Esophagus mucosa (tissue), 1 donor: ENCODE measurements at regions not wholly inside any gene's neighbourhood (a gene's known extent, or its start where the extent isn't known, plus 50 kb on each side); places are given as distances from the start of the nearest gene placed in this dataset.

Experiments used
- ATAC-seq: fragments of 200-7000 bp; cut with Tn5 transposase; one replicate; pipeline ENCODE4 v1.9.1; 2020
- donor health status: DM: yes; HTN: yes; CAD: no.

DNA sequence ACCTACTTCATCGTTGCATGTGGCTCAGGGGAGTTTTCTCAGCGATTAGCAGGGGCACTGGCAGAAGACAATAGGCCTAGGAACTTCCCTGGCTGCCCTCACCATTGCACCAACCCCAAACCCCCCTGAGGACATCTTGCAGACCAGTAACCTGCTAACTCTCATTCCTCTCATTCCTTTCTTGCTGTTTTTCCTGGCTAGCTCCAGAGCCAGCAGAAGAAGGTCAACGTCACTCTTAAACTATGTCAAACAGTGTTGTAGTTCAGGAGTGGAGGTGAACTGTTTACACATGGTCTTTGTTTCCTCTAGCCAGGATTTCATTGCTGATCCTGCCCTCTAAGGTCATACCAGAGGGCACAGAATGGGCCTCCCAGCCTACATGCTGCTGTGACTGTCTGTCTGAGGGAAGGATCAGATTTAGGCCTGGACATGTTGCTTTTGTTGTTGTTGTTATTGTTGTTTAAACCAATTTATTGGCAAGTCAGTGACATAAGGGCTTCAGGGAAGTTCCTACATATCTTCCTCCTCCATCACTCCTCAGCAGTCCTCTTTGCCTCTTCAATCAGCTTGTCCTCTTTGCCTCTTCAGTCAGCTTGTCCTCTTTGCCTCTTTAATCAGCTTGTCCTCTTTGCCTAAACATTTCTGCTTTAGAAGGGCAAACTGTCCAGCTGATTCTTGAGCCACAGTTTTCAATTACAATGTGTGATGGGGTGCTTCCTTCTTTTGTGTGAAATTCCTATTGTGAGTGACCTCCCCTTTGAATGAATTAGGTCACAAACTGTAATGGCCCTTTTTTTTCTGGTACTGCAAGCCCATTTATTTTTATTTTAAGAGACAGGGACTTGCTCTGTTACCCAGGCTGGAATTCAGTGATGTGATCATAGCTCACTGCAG, 471.9 kb upstream of the TNP1 start:
- peak; percentile 44 for ATAC-seq

DNA sequence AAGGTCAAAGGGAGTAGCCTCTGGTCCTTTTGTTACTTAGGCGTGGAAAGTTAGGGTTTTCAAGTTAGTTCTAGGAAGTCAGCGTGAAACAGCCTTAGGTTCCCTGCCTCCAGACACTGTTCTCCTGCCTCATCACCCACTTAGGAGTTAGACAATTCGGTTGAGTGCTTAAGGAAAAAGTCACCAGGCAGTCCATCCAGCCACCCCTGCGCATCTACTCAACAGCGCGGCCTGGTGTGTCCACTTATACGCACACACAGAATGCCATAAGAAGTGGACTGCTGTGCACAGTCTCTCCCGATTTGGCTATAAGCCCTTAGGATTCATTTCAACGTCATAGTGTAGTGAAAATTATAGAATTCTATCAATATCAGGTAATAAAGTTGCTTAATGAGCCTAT, 470.8 kb upstream of the TNP1 start:
- no peak for ATAC-seq

- ATAC-seq, result no peak
These were observed 469.2 kb upstream of the TNP1 start for GRCh38 chr2:217329023-217329431.

- ATAC-seq, result no peak
These were observed 468.7 kb upstream of the TNP1 start for GRCh38 chr2:217328622-217328978.

- no peak for ATAC-seq
These were observed 468.2 kb upstream of the TNP1 start for GRCh38 chr2:217327953-217328621.

DNA sequence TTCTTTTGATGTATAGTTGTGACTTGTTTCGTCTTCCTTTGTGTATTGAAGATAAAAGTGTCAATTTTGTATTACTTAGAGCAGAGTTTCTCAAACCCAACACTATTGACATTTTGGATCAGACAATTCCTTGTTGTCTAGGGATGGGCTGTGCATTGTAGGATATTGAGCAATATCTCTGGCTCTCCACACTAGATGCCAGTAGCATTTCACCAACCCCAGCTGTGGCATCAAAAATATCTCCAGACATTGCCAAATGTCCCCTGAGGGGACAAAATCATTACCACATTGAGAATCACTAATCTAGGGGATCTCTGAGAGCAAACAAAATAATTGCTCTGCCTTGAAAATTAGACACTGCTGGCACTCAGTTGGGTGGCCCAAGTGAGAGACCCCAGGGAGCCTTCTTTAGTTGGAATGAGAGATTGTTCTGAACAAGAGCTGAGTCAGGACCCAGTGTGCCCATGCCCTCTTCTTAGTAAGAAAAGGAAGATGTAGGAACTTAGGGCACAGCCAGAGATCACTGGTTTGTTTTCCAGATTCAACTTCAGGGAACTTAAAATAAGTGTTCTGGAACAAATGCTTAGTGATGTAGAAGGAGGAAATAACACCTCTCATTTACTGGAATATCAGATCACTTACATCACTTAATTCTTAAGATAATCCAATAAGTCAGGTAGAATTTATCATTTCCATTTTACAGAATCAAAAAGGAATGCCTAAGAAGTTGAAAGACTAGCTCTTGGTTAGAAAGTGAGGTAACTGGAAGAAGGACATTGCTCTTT, 466.6 kb upstream of the TNP1 start:
- ATAC-seq, result no peak

- ATAC-seq, result no peak
These were observed 466.0 kb upstream of the TNP1 start for GRCh38 chr2:217325816-217326215.

DNA sequence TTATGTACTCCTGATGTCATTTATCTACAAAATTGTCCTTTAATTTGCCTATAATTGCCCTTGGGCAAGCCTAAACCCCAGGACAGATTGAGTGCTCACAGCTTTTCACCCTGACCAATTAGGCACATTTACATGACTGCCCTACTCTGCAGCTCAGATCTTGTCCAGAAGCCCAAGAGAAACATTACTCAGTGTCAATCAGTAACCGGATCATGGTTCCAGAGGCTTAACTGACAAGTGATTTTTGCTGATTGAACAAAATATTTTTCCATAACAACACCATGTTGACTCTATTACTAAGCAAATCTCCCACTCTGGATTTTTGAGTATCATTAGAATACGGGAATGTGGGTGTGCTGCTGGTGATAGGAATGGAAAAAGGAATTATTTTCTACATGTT, 465.4 kb upstream of the TNP1 start:
- ATAC-seq, result no peak

GRCh38 chr2:217316743-217317142, 456.9 kb upstream of the TNP1 start:
- ATAC-seq, result no peak

DNA sequence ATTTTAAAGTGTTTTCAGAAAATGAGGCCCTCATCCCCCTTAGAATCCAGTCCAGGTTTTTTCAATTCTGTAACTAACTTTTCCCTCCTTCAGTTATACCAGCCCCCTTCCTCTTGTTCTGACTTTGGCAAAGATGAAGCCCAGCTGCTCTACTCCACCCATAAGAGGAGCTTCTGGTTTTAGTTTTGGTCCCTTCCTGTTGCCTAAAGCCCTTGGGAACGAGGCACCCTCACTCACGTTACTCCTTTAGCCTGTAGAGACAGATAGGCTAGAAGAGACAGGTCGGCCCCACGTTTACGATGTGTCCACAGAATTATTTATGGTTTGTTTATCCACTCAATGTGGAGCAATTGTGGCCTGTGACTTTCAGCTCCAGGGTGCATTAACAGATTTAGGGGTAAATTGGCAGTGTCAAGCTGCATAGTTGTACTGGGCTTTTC, 454.2 kb upstream of the TNP1 start:
- ATAC-seq, result no peak

- ATAC-seq, result peak; percentile 47
These were observed 453.5 kb upstream of the TNP1 start for GRCh38 chr2:217313386-217313785.

GRCh38 chr2:217309056-217309455, 449.2 kb upstream of the TNP1 start:
- no peak for ATAC-seq

DNA sequence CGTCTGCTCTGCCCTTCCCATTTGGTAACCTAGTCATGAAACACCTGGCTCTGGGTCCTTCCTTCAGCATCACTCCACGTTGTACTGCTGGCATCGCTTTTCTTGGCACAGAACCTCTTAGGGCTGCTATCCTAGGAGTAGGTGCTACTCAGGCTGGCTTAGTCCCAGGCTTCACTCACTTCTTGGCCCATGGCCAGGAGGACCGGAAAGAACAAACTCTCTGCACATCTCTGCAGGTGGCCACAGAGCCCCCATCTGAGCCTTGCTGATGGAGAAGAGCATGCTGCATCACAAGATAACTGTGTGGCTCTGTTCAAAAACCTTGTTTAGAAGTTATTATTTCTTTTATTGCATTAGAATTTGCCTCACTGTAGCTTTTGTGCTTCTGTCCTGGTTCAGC, 447.2 kb upstream of the TNP1 start:
- no peak for ATAC-seq

- no peak for ATAC-seq
These were observed 446.0 kb upstream of the TNP1 start for GRCh38 chr2:217305882-217306281.

DNA sequence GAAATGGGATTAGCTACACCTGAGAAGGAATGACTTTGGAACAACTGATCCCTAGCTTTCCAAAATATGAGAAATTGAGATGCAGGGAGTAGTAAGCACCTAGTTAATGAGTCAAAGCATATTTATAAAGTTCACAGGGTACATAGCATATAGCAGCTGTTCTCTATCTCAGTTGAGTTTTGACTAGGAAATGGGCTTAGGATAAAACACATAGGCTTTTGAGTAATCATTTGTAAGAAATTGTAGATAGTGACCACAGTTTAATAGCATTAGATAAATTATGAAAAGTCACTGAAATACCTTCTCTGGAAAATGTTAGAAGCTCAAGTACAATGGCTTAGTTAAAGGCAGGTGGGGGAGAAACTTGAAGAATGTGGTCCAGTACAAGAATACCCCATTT, 444.7 kb upstream of the TNP1 start:
- no peak for ATAC-seq

GRCh38 chr2:217302856-217303255, 443.0 kb upstream of the TNP1 start:
- ATAC-seq, result no peak

DNA sequence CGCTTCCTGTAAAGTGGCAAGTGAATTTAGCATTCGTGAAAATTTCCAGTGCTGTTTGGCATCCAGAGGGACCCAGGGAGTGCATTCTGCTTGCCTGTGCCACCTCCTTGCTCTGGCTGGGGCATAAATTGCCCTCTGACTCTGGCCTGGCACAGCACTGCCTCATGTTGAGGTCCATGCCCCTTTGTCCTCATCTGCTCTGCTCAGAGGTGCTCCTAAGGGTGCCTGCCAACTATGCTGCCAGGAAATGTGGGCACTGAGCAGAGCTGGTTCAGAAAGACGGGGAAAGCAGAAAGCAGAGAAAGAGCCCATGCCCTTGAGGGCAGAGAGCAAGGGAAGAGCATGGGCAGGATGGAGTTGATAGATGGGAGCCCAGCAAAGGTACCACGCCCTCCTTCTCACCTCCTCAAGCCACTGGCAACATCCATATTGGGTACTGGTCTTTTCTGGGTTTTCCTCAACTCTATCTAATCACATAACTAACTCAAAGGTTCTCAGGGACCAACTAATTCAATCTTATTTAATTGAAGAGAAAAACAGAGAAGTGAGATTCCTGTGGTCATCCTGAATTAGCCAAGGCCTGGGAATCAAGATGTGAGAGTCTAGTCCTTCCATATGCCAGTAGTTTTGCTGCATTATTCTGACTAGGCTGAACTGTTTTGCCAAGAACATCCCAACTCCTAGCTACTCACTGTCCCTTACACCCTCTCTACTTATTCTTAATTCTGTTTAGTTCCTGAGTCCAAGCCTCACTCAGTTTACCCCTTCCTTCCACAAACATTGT, 441.5 kb upstream of the TNP1 start:
- no peak for ATAC-seq

GRCh38 chr2:217299590-217299989, 439.7 kb upstream of the TNP1 start:
- ATAC-seq, result no peak

DNA sequence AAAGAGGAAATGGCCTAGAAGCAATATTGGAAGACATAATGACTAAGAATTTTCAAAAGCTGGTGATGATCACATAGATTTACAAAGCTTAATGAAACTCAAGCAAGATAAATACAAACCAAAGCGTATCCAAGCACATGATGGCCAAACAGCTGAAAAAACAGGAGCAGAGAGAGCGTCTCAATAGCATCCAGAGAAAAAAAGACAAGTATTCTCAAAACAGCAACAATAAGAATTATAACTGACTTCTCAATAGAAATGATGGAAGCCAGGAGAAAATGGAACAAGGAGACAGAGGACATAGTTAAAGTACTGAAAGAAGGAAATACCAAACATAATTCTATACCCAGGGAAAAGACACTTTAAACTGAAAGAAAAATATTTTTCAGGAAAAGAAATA, 437.2 kb upstream of the TNP1 start:
- ATAC-seq, result no peak

DNA sequence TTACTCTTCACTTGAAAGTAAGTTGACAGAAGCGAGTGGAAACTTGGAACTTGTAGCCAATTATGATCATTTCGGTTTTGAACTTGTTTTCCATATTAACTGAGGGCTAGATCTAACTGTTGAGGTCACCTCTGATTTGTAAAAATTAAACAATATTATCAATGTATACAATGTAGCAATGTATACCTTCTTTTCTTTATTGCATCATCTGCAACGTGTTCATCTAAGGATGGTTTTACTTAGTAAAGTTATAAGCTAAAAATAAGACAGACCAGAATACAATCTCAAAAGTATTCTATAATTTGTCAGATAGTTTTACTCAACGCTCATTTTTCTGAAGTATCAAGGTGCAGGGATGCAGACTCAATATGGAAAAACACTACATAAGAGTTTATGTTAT, 435.0 kb upstream of the TNP1 start:
- no peak for ATAC-seq

DNA sequence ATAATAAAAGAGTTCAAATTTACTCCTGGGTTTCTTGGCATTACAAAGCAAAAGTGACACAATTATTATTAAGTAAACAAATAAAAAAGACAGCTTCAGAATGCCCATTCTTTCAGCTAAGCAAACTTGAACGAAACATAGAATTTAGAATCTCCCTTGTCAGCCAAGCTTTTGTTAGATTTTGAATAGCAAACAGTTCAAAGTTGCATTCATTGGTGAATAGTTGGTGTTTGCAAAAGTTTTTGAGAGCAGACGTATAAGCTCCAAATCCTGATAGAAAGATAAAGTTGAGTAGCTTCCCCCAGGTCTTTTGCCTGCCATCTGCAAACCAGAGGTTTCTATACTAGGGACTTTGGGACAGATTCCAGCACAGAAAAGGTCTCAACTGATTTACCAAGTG, 434.3 kb upstream of the TNP1 start:
- no peak for ATAC-seq

DNA sequence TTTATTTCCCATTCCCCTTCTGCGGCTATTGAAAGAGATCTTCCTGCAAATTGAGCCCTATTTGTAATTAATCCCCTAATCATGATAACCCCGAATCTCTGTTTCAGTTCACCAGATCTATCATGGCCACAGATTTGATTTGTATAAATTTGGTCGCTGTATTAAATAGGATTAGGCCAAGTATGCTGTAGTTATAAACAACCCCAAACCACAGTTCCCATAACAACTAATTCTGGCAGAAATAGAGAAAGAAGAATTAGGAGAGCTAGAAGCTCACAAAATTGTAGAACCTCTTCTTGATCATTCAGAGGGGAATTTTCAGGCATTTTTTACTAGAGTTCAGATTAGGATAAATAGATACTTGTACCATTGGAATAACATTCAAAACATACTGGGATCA, 433.7 kb upstream of the TNP1 start:
- ATAC-seq, result no peak

DNA sequence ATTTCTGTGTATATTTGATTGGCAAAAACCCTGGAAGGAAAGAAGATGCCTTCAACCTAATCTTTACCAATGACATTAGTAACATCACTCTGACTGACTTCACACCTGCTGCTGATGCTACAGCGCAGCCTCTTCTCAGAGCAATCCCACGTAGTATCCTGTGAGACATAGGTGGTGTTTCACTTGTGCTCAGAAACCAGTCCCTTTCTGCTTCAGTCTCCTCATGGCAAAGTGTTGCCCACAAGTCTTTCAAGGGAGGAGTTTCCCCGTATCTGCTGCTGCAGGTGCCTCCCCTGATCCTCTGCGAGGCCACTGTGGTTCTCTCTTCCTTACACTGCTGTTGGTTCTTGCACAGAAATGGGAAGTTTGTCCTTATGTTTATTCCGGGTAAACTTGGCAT, 433.2 kb upstream of the TNP1 start:
- ATAC-seq, result no peak
